ENCODE measurements at regions not wholly inside any gene's neighbourhood (a gene's known extent, or its start where the extent isn't known, plus 50 kb on each side); places are given as distances from the start of the nearest gene placed in this dataset.

GRCh38 chr20:11436113-11436905 is 481.4 kb upstream of the BTBD3 start:
- FAIRE-seq: no peak

GRCh38 chr20:11437090-11437489 is 480.6 kb upstream of the BTBD3 start:
- DNase-seq (ENCODE audit: low spot score) (no peak), FAIRE-seq (no peak)

More at GRCh38 chr20:11436113-11436905, 481.4 kb upstream of the BTBD3 start:
- no peak for DNase-seq (ENCODE audit: low spot score)

- no peak for DNase-seq (ENCODE audit: low spot score)
- FAIRE-seq: no peak
Measured at GRCh38 chr20:11437611-11438380, 479.9 kb upstream of the BTBD3 start.

- no peak for DNase-seq (ENCODE audit: low spot score)
- FAIRE-seq: no peak
Measured at GRCh38 chr20:11438412-11438811, 479.3 kb upstream of the BTBD3 start.

- no peak for FAIRE-seq
- no peak for DNase-seq (ENCODE audit: low spot score)
Measured at GRCh38 chr20:11443382-11444119, 474.1 kb upstream of the BTBD3 start.

- FAIRE-seq (no peak), DNase-seq (ENCODE audit: low spot score) (no peak)
Measured at GRCh38 chr20:11445161-11445560, 472.5 kb upstream of the BTBD3 start.

- no peak for FAIRE-seq
- DNase-seq (ENCODE audit: low spot score): no peak
Measured at GRCh38 chr20:11445891-11446290, 471.8 kb upstream of the BTBD3 start.

- DNase-seq (ENCODE audit: low spot score) (no peak), FAIRE-seq (no peak)
Measured at GRCh38 chr20:11447371-11448100, 470.2 kb upstream of the BTBD3 start.

- FAIRE-seq: no peak
Measured at GRCh38 chr20:11448554-11448953, 469.1 kb upstream of the BTBD3 start.

GRCh38 chr20:11451793-11452291 is 465.9 kb upstream of the BTBD3 start:
- DNase-seq (ENCODE audit: low spot score) (no peak), FAIRE-seq (no peak)

More at GRCh38 chr20:11448554-11448953, 469.1 kb upstream of the BTBD3 start:
- DNase-seq (ENCODE audit: low spot score): no peak

- no peak for FAIRE-seq
Measured at GRCh38 chr20:11452326-11452725, 465.4 kb upstream of the BTBD3 start.

GRCh38 chr20:11453430-11453829 is 464.3 kb upstream of the BTBD3 start:
- FAIRE-seq (peak; percentile 82), DNase-seq (ENCODE audit: low spot score) (peak; percentile 65)

More at GRCh38 chr20:11452326-11452725, 465.4 kb upstream of the BTBD3 start:
- no peak for DNase-seq (ENCODE audit: low spot score)

GRCh38 chr20:11454966-11455799 is 462.5 kb upstream of the BTBD3 start:
- peak; percentile 96 for FAIRE-seq
- peak; percentile 92 for DNase-seq (ENCODE audit: low spot score)

GRCh38 chr20:11457488-11457887 is 460.2 kb upstream of the BTBD3 start:
- peak; percentile 94 for FAIRE-seq
- DNase-seq (ENCODE audit: low spot score): peak; percentile 60

GRCh38 chr20:11459090-11459890 is 458.4 kb upstream of the BTBD3 start:
- no peak for DNase-seq (ENCODE audit: low spot score)
- no peak for FAIRE-seq

GRCh38 chr20:11467436-11467835 is 450.3 kb upstream of the BTBD3 start:
- FAIRE-seq: no peak
- DNase-seq (ENCODE audit: low spot score): no peak

- FAIRE-seq: no peak
Measured at GRCh38 chr20:11468880-11469279, 448.8 kb upstream of the BTBD3 start.

GRCh38 chr20:11469795-11470435 is 447.8 kb upstream of the BTBD3 start:
- FAIRE-seq (no peak), DNase-seq (ENCODE audit: low spot score) (no peak)

More at GRCh38 chr20:11468880-11469279, 448.8 kb upstream of the BTBD3 start:
- DNase-seq (ENCODE audit: low spot score): no peak

- no peak for FAIRE-seq
- DNase-seq (ENCODE audit: low spot score): no peak
Measured at GRCh38 chr20:11473983-11474382, 443.7 kb upstream of the BTBD3 start.

All from RCC 7860 (cell line).